Spleen (tissue), 7 donors: ENCODE measurements at regions not wholly inside any gene's neighbourhood (a gene's known extent, or its start where the extent isn't known, plus 50 kb on each side); places are given as distances from the start of the nearest gene placed in this dataset.

Experiments used
- CTCF ChIP-seq, 11 experiments: fragments of 200-600 bp in 7 of 11; fragments of 450-650 bp in 4 of 11; sonication (generic) in 4 of 11; IDR thresholded peaks in 8 of 11; conservative IDR thresholded peaks in 3 of 11; 1 replicate in 7 of 11; 2 replicates in 4 of 11; pipeline versions ENCODE4 v1.4.0 to v1.8.0; 2016 to 2021; ENCODE audit warnings: antibody characterized with exemption in 11 of 11, inconsistent platforms in 4 of 11, mild to moderate bottlenecking in 1 of 11
- POLR2AphosphoS5 ChIP-seq, 3 donors: sonication (generic); formaldehyde crosslinking; IDR thresholded peaks; one replicate each; pipeline ENCODE4 v1.5.1; 2017; ENCODE audit warnings: antibody characterized with exemption in 3 of 3
- donor health status: DM: no; HTN: no; CAD: no; lungs with moderate emphysema.
- donor health status: DM: no; HTN: no; CAD: no.
- donor health status: DM: no; HTN: no; CAD: no.

GRCh38 chr7:138278601-138279000 is 181.5 kb upstream of the TRIM24 start:
- no peak for TF ChIP-seq CTCF (IDR thresholded peaks at IDR 0.05 in 8 of 11, conservative IDR thresholded peaks at IDR 0.05 in 3 of 11)
- no peak for TF ChIP-seq POLR2AphosphoS5 (IDR thresholded peaks at IDR 0.05)
